ENCODE measurements at regions not wholly inside any gene's neighbourhood (a gene's known extent, or its start where the extent isn't known, plus 50 kb on each side); places are given as distances from the start of the nearest gene placed in this dataset.
A peak's percentile ranks its signal among the peaks of the same experiment; 100 is the strongest.

DNA sequence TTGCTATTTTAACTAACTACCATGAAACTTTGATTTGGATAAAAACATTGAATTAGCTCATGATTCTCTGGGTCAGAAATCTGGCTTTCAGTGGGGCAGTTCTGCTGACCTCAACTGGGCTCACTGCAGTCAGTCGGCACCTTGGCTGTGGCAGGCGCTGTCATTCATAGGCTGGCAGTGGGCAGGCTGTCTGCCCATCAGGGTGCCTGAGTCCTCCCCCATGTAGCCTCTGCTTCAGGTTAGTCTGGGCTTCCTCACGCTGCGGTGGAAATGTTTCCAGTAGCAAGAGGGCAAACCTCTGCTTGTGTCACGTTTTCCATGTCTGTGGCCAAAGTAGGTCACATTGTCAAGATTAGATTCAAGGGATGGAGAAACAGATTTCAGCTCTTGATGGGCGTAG lies 251.0 kb upstream of the TCF21 start:
- DNase-seq = no peak
- peaks cover 0 to 17% (median 6%) of the 10 kb centered on the region in 5 donors for H3K4me1 ChIP-seq (ENCODE audit: control insufficient read depth in 5 of 5, insufficient read depth in 5 of 5, low read length in 5 of 5)
- 72 to 87% methylated on average over 6 of the region's 6 CpGs for WGBS, 2 donors

DNA sequence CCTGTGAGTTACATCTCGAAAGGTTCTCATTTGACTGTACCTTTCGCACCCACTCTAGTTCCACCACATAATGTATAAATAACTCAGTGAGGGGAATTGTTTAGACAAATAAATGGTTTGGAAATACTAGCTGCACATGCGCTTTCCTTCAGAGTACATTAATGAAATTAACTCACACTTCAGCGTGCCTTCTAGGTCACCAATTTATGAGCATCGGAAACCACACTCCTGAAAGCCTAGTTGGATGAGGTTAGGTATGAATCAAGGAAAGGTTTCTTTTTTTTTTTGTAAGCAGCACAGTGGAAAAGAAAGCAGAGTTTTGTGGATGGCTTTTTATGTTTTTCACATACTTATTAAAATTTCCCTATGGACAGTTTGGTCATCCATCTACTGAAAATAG lies 247.8 kb upstream of the TCF21 start:
- H3K36me3 ChIP-seq (ENCODE audit: control insufficient read depth in 4 of 4, insufficient read depth in 4 of 4, low read length in 4 of 4) = no peaks in the 10 kb centered on the region
- no peak overlapping the region for H3K4me3 ChIP-seq
- ATAC-seq (ENCODE audit: insufficient read depth, low FRiP score) (no peak), DNase-seq (peak in 1 of 3 donors; percentile 25)
- peaks cover 0 to 31% (median 6%) of the 10 kb centered on the region in 5 donors for H3K4me1 ChIP-seq (ENCODE audit: control insufficient read depth in 5 of 5, insufficient read depth in 5 of 5, low read length in 5 of 5)
- H3K27me3 ChIP-seq (ENCODE audit: control insufficient read depth in 3 of 3, insufficient read depth in 3 of 3, low read length in 2 of 3) = no peaks in the 10 kb centered on the region
- no peak overlapping the region for H3K9ac ChIP-seq (ENCODE audit: insufficient read depth in 1 of 2, low read length in 2 of 2)
- H3K9me3 ChIP-seq (ENCODE audit: control insufficient read depth in 4 of 4, insufficient read depth in 3 of 4, low read length in 3 of 4) = no peaks in the 10 kb centered on the region
- 81 to 92% methylated on average over 5 of the region's 5 CpGs for WGBS, 2 donors
- TF ChIP-seq, protein P1, sequence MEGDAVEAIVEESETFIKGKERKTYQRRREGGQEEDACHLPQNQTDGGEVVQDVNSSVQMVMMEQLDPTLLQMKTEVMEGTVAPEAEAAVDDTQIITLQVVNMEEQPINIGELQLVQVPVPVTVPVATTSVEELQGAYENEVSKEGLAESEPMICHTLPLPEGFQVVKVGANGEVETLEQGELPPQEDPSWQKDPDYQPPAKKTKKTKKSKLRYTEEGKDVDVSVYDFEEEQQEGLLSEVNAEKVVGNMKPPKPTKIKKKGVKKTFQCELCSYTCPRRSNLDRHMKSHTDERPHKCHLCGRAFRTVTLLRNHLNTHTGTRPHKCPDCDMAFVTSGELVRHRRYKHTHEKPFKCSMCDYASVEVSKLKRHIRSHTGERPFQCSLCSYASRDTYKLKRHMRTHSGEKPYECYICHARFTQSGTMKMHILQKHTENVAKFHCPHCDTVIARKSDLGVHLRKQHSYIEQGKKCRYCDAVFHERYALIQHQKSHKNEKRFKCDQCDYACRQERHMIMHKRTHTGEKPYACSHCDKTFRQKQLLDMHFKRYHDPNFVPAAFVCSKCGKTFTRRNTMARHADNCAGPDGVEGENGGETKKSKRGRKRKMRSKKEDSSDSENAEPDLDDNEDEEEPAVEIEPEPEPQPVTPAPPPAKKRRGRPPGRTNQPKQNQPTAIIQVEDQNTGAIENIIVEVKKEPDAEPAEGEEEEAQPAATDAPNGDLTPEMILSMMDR (IDR thresholded peaks at IDR 0.05; ENCODE audit: control extremely low read depth, extremely low read depth) = no peak
- no peak overlapping the region for H3K27ac ChIP-seq (ENCODE audit: low read depth in 1 of 2, low read length in 1 of 2)

More for the DNA sequence above, 251.0 kb upstream of the TCF21 start:
- Histone ChIP-seq H3K9me3 (ENCODE audit: control insufficient read depth in 4 of 4, insufficient read depth in 3 of 4, low read length in 3 of 4) (no peaks in the 10 kb centered on the region), H3K9ac (ENCODE audit: insufficient read depth in 1 of 2, low read length in 2 of 2) (peak overlapping the region in 1 of 2 donors; percentile 56), H3K4me3 (no peak overlapping the region), H3K27me3 (ENCODE audit: control insufficient read depth in 3 of 3, insufficient read depth in 3 of 3, low read length in 2 of 3) (no peaks in the 10 kb centered on the region), H3K36me3 (ENCODE audit: control insufficient read depth in 4 of 4, insufficient read depth in 4 of 4, low read length in 4 of 4) (no peaks in the 10 kb centered on the region), H3K27ac (ENCODE audit: low read depth in 1 of 2, low read length in 1 of 2) (peak overlapping the region in 1 of 2 donors; percentile 29)
- no peak for ATAC-seq (ENCODE audit: insufficient read depth, low FRiP score)
- TF ChIP-seq, protein P1 (IDR thresholded peaks at IDR 0.05; ENCODE audit: control extremely low read depth, extremely low read depth) = no peak

DNA sequence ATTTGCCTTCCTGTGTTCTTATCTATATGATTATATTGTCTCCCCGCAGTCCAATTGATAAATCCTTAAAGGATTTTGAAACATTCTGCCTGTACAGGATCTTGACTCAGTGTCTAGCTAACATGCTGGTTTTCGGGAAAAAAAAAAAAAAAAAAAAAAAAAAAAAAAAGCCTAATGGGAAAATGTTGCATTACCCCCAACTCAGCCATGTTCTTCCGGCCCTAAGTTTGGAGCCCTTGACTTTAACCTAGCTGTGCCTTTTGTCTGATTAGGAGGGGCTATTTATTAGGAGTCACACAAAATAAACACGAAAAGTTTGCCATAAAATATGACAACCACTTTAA lies 244.4 kb upstream of the TCF21 start:
- H3K4me1 ChIP-seq (ENCODE audit: control insufficient read depth in 5 of 5, insufficient read depth in 5 of 5, low read length in 5 of 5) = peaks cover 0 to 32% (median 6%) of the 10 kb centered on the region in 5 donors
- DNase-seq (no peak), ATAC-seq (ENCODE audit: insufficient read depth, low FRiP score) (no peak)
- no peak overlapping the region for H3K4me3 ChIP-seq
- H3K9ac ChIP-seq (ENCODE audit: insufficient read depth in 1 of 2, low read length in 2 of 2) = no peak overlapping the region
- no peak overlapping the region for H3K27ac ChIP-seq (ENCODE audit: low read depth in 1 of 2, low read length in 1 of 2)
- no peaks in the 10 kb centered on the region for H3K27me3 ChIP-seq (ENCODE audit: control insufficient read depth in 3 of 3, insufficient read depth in 3 of 3, low read length in 2 of 3)
- peaks cover 0 to 2% (median 0%) of the 10 kb centered on the region in 4 donors for H3K9me3 ChIP-seq (ENCODE audit: control insufficient read depth in 4 of 4, insufficient read depth in 3 of 4, low read length in 3 of 4)
- TF ChIP-seq, protein P1 (IDR thresholded peaks at IDR 0.05; ENCODE audit: control extremely low read depth, extremely low read depth) = no peak
- H3K36me3 ChIP-seq (ENCODE audit: control insufficient read depth in 4 of 4, insufficient read depth in 4 of 4, low read length in 4 of 4) = no peaks in the 10 kb centered on the region
- 73 to 76% methylated on average over 4 of the region's 4 CpGs for WGBS, 2 donors

Measured in lung (tissue), 11 donors.